Erythroblast (primary cell): ENCODE measurements at regions not wholly inside any gene's neighbourhood (a gene's known extent, or its start where the extent isn't known, plus 50 kb on each side); places are given as distances from the start of the nearest gene placed in this dataset.

Experiments used
- GATA1 ChIP-seq: IDR thresholded peaks from 2 replicates; pipeline ENCODE4 v1.6.1; 2011; ENCODE audit warnings: low read depth, mild to moderate bottlenecking, control low read depth, low read length, moderate library complexity
- POLR2A ChIP-seq: IDR thresholded peaks from 2 replicates; pipeline ENCODE4 v1.6.1; 2011; ENCODE audit warnings: mild to moderate bottlenecking, low read length

- TF ChIP-seq POLR2A, result no peak
- no peak for TF ChIP-seq GATA1
These were observed 55.3 kb upstream of the DPH5 start for GRCh38 chr1:101080859-101081258.
